ENCODE measurements at regions not wholly inside any gene's neighbourhood (a gene's known extent, or its start where the extent isn't known, plus 50 kb on each side); places are given as distances from the start of the nearest gene placed in this dataset.

- DNase-seq: no peak
Measured at GRCh38 chr18:77597726-77598125, 348.1 kb downstream of the GALR1 start.

GRCh38 chr18:77600674-77601073 lies 351.0 kb downstream of the GALR1 start:
- no peak for DNase-seq

- no peak for DNase-seq
Measured at GRCh38 chr18:77601567-77601966, 351.9 kb downstream of the GALR1 start.

- DNase-seq: no peak
Measured at GRCh38 chr18:77607087-77607486, 357.4 kb downstream of the GALR1 start.

GRCh38 chr18:77608807-77609206 lies 359.2 kb downstream of the GALR1 start:
- no peak for DNase-seq

- DNase-seq: no peak
Measured at GRCh38 chr18:77617694-77618093, 368.0 kb downstream of the GALR1 start.

- no peak for DNase-seq
Measured at GRCh38 chr18:77619525-77619924, 369.9 kb downstream of the GALR1 start.

- DNase-seq: no peak
Measured at GRCh38 chr18:77622009-77622692, 372.5 kb downstream of the GALR1 start.

GRCh38 chr18:77632758-77633157 lies 383.1 kb downstream of the GALR1 start:
- no peak for DNase-seq

GRCh38 chr18:77634494-77634893 lies 384.8 kb downstream of the GALR1 start:
- DNase-seq: no peak

- DNase-seq: no peak
Measured at GRCh38 chr18:77635451-77635850, 385.8 kb downstream of the GALR1 start.

- no peak for DNase-seq
Measured at GRCh38 chr18:77635858-77636257, 386.2 kb downstream of the GALR1 start.

GRCh38 chr18:77645170-77645872 lies 395.7 kb downstream of the GALR1 start:
- no peak for DNase-seq

- no peak for DNase-seq
Measured at GRCh38 chr18:77647472-77647871, 397.8 kb downstream of the GALR1 start.

GRCh38 chr18:77648411-77648810 lies 398.8 kb downstream of the GALR1 start:
- no peak for DNase-seq

- DNase-seq: peak in 1 of 4 experiments; percentile 7
Measured at GRCh38 chr18:77650799-77651385, 401.2 kb downstream of the GALR1 start.

GRCh38 chr18:77651441-77651840 lies 401.8 kb downstream of the GALR1 start:
- DNase-seq: no peak

- no peak for DNase-seq
Measured at GRCh38 chr18:77653792-77654191, 404.1 kb downstream of the GALR1 start.

GRCh38 chr18:77654302-77654701 lies 404.7 kb downstream of the GALR1 start:
- DNase-seq: no peak

- no peak for DNase-seq
Measured at GRCh38 chr18:77657651-77658298, 408.1 kb downstream of the GALR1 start.

- DNase-seq: no peak
Measured at GRCh38 chr18:77658299-77658662, 408.6 kb downstream of the GALR1 start.

GRCh38 chr18:77658751-77659448 lies 409.3 kb downstream of the GALR1 start:
- no peak for DNase-seq

GRCh38 chr18:77666613-77667012 lies 417.0 kb downstream of the GALR1 start:
- no peak for DNase-seq

Data from activated CD4-positive, CD25-positive, alpha-beta regulatory T cell (primary cell).